Left renal cortex interstitium (tissue), 4 donors: ENCODE measurements at regions not wholly inside any gene's neighbourhood (a gene's known extent, or its start where the extent isn't known, plus 50 kb on each side); places are given as distances from the start of the nearest gene placed in this dataset.
"Not testable (repeated sequence)": the region's sequence is repeated elsewhere in the genome, so short reads cannot be mapped to it uniquely, and the experiment has no call there.

ENCODE experiments used
- DNase-seq, 4 donors: peaks; one replicate each; pipeline ENCODE4 v3.0.0-alpha.2; 2013; ENCODE audit warnings: low read depth in 4 of 4, low spot score in 2 of 4, missing footprints in 1 of 4

DNA sequence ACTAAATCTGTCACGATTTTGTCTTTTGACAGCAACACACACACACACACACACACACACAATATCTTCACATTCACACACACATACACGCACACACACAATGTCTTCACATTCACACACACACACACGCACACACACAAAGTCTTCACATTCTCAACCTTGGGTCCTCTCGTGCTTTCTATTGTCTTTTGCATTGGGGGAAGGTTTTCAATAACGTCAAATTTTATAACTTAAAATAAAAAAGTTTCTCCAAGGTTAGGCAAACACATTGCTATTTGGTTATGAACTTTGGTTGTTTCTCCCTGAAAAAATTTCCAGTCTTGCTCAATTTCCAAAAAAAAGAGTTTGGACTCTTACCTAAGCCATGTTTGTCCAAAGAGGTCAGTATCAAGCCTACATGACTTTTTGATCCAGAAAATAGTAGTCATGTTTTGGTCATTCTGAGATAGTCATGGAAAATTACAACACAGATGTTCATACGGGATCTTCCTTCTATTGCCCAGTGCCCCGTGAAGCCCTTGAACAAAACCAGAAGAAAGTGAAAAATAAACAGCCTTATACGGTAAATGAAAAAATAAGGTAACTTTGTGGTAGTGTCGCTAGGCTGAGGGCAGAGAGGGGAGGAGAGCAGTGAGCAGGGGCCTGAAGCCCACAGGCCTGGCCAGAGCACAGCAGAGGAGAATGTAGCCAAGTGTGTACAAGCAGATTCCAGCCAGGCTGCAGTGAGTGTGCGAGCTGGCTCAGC is 542.8 kb upstream of the ID2 start:
- DNase-seq = no peak

DNA sequence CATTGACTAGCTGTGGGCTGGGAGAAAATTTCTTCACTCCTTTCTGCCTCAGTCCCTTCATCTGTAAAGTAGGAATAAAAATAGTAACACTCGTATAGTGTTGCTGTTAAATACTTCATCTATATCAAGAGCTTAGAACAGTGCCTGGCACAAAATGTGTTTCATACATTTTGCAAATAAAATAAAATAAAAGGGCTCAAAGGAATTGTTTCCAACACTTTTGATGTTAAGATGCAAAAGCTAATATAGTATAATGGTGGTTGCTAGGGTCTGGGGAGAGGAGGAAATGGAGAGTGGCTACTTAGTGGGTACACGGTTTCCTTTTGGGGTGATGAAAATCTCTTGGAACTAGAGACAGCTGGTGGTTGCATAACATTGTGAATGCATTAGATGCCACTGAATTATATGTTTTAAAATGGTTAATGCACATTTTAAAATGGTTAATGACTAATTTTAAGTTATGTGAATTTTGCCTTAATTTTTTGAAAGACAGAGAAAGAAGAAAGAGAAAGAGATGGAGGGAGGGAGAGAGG is 542.1 kb upstream of the ID2 start:
- DNase-seq = no peak

DNA sequence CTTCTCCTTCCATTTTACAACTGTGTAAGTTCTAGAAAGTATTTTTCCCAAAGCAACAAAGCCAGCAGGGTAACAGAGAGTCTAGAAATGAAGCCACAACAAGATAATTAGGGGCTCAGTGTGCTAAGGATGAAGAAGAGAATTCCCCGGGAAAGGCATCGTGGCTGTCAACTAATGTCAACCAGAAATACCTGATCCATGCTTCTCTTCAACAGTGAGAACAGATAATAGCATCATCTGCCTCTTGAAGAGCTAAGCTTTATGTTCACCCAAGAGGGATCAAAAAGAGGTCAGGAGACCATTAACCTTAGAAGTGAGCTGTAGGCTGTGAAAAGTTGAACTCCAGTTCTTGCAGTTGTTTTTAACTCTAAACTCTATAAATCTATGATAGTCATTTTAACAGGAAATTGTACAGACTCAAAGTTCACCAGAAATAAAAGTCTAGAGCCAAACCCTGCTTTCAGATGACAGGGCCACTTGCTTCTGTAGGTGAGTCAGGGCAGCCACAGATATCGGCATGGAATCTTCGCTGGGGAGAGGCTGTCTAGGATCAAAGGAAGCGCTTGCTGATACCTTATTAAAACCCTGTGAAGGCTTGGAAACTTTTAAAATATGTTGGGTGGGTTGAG is 540.7 kb upstream of the ID2 start:
- no peak for DNase-seq

DNA sequence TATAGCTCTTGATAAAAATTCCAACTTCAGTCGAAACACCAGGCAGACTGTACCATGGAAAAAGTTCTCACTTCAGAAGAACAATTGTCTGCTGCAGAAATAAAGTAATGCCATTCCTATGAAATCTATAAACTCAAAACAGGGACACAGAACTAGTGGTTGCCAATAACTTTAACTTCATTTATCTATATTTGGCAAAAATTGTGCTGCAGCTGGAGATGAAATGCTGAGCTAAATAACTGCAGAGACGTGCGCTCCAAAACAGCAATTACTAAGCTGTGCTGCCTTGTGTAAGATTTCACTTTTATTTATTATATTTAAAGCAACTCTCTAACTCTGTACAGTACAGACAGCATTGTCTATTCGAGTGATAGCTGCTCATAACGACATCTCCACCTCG is 540.1 kb upstream of the ID2 start:
- no peak for DNase-seq

DNA sequence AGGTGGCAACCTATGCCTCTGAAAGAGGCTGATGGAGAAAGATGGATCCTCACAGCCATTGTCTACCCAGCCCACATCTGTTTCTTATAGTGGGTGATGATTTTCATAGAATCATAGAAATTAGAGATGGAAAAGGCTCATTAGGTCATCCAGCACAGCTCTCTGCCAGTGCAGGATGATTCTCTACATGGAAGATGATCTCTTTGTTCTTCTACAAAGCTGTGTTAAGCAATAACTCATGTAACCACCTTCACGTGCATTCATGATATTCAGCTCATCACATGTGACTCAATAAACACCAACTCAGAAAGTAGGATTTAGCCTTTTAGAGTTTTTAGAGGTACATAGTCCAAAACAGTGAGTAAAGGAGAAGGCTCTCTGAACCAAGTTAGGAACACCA is 539.4 kb upstream of the ID2 start:
- DNase-seq = no peak

DNA sequence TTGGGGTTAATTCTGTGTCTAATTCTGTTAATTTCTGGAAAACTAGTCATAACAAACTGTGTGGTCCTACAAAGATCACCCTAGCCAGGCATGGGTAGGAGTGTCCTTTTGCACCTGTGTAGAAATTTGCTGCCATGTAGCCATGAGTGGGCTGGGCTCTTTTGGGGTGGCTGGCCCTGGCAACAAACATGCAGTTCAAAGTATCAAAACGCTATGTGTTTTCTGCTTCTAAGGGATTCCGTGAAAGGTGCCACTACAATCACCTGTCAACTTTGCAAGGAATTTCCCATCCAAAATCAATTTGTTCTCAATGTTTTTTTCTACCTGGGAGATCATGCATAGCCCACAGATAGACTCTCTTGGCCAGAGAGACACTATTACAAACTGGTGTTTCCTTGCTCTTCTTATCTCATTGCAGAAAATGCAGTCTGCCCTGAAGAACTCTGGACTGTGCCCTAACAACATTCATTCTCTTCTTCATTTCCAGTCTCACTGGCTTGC is 537.7 kb upstream of the ID2 start:
- no peak for DNase-seq

DNA sequence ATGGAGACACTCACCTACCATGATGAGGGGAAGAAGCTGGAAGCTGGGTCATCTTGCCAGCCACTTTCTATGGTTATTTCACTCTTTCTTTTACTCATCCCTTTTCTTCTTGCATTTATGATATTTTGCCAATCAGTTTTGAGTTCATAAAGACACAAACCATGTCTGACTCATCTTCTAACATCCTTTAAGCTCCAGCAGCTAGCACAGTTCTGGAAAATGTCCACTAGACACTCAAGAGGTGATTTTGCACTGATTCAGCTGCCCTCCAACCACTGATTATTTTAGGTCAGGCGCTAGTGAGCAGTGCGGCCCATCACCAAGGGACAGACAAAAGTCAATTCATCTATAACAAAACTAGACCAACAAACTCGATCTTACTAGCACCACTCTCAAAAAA is 537.1 kb upstream of the ID2 start:
- no peak for DNase-seq

DNA sequence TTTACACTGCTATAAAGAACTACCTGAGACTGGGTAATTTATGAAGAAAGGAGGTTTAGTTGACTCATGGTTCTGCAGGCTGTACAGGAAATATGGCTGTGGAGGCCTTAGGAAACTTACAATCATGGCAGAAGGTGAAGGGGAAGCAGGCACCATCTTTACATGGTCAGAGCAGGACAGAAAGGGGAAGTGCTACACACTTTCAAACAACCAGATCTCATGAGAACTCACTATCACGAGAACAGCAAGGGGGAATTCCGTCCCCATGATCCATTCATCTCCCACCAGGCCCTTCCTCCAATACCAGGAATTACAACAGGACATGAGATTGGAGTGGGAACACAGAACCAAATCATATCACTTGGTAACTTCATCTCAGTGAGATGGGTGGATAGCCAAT is 536.5 kb upstream of the ID2 start:
- DNase-seq = not testable (repeated sequence)

DNA sequence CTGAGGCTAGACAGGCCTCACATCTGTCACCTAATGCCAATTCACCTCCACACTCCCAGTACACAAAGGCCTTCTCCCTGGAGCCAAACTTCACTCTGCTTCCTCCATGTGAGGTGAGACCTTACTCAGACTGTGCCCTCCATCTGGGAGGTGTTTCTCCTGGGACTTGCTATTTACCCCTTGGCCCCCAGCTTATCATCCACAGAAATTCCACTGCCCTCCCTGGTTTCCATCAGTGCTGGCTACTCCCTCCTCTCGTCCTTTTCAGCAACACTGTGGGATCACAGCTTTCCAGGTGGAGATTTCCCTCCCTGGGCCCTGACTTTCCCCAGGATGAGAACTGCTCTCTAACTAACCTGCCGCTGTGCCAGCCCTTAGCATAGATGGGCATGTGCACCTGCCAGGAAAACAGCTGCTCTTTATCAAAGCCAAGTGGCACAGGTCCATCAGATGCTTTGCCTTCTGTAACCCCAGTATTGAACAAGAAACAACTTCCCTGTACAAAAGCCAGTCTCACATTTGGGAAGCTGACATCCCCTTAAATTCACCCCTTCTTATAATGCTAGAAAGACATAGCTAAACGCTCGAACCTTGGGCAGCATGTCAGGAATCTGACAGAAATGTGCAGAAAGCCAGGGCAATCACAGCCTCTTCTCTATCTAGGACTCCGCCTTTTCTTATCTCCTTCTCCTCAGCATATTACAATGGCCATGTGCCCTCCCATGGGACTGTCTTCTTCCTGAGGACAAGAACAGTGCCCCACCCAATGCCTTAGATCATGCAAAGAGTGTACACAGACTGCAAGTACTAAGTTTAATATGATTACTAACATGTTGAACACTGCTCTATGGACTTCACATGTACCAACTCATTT is 535.5 kb upstream of the ID2 start:
- no peak for DNase-seq

DNA sequence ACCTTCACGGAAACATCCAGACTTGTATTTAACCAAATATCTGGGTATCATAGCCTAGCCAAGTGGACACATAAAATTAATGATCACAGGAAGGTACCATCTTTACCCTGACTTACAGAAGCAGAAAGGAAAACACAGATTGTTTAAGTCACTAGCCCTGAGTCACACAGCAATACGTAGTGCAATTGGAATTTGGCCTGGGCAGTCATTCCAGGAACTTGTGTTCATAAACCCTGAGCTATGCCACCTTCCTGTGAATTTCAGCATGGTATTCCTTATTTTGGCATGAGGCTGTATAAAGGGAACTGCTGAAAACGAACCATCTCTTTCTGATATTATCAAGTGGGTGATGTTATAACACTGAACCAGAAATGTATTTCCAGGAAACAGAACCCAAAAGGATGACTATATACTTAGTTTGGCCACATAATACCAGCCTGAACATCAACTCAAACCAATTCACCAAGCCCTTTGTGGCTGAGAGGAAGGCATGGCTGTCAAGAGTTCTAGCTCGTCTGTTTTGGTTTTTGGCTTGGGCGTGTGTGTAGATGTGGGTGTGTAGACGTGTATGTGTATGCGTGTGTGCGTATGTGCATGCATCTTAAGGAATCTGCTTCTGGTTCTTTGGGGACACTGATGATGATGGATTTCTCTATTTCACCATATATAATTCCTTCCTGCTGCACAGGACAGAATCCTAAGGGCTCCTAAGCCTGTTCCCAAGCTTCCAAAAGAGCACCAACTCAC is 533.4 kb upstream of the ID2 start:
- DNase-seq = no peak

DNA sequence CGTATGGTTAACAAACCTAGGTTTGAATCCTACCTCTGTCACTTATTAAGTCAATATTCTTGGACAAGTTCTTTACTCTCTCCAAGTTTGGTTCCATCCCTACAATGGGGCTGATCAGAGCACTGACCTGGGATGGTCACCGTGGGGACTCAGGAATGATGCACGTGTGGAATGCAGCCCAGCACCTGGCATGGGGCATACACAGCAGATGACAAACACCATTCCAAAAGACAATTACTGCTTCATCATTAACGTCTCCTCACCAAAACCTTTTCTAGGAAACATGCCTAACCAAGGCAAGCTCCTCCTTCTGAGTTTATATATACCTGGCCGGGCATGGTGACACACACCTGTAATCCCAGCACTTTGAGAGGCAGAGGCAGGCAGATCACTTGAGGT is 532.9 kb upstream of the ID2 start:
- DNase-seq = no peak

DNA sequence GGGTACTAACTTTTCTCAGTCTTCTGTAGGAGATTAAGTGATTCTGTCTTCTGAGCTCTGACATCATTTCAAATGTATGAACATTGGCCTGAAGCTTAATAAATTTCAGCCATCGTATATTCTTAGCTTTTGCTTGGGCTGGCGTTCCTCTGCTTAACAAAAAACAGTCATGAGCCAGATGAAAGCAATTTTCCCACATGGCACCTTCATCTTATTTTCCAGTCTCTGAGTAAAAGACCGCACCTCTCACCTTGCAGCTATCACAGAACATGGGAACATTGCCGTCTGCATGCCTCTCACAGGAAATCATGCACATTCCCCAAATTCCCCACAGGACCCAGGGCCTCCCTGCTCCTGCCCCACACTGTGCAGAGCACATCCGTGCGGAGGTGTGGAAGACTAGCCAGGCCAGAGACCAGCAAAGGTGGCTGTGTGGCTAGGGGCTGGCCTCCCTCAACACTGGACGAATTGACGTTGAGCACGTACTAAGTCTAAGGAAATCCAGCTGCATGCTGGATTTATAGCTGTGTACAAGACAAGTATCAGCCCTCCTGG is 531.8 kb upstream of the ID2 start:
- no peak for DNase-seq

DNA sequence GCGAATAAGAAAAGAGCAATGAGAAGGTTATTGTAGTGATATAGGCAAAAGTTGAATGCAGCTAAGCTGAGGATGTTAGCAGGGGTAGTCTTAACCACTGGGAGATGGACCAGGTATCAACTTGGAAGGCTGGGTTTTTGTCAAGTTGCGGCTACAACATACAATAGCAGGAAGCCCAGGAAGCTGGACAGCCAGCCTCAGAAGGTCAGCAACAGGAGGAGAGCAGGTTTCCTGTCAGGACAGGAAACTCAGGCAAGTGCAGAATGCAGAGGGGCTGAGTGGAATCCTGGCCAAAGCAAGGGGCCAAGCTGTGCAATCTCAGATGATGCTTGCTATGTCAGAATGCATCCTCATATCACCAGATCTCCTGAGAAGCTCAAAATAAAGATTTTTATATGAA is 530.0 kb upstream of the ID2 start:
- no peak for DNase-seq

DNA sequence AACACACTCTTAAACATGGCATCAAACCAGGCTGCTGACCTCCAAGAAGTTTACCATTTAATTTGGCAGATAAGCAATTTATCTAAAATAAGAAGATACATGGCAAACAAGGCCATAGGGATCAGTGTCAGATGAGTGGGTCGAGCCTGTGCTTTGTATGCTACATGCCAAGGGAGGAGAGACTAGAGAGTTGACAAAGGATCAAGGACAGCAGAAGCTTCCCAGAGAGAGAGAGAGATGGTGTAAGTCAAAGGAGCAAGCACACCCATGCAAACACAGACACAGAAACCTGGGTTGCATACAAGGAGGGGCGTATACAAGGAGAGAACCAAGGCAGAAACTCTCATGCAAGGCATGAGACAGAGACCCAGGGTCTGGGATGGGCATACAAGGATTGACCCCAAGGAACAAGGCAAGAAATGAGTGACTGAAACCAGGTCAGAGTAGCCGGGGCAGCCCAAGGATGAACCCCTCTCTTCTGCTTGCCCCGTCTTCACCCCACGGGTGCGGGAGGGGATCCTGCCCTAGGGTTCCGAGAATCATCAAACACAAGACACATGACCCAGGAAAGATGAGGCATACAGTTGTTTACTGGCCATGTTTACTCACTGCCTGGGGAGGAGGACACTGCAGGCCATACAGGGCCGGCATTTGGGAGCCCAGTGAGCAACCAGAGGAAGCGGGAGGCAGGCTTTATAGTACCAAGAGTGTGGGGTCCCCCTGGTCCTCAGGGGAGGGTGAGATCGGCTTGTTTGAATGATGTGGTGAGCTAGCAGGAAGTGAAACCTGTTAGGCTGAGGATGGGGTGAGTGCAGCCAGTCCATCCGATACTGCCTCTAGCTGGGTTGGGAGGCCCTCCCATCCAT is 529.2 kb upstream of the ID2 start:
- DNase-seq = no peak

DNA sequence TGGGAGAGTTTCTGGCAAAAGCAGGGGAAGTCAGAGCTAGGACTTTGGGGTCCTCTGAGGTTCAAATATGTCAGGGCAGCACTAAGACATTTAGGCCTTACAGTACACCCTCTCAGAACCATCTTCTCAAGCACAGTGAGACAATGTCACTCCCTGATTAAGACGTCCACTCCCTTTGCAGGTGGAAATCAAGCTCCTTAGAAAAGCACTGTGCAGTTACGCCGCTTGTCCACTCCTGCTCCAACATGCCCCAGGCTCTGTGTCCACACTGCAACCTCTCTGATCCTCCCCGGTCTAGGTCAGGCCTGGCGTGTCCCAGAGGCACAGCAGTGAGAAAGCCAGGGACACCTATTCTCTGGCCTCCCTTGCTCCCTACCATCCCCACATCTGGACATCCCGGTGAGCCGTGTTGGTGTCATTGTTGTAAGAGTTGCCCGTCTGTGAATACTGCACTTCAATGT is 528.6 kb upstream of the ID2 start:
- no peak for DNase-seq

DNA sequence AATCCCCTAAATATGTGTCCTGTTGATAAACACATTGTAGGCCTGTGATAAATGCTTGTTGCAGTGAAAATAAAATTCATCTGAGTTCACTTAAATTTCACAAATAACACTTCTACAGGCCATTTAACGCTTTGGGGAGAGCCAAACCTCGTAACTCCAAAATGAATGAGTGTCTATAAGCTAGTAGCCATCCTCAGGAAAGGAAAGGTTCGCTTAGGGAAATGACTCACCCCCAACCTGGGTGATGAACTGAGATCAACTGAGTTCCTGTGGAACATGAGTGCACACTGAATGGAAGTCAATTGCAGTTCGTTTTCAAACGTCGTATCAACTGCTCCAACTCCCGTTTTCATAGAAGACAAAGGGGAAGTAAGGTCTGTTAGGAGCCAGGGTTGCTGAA is 527.6 kb upstream of the ID2 start:
- DNase-seq = no peak

DNA sequence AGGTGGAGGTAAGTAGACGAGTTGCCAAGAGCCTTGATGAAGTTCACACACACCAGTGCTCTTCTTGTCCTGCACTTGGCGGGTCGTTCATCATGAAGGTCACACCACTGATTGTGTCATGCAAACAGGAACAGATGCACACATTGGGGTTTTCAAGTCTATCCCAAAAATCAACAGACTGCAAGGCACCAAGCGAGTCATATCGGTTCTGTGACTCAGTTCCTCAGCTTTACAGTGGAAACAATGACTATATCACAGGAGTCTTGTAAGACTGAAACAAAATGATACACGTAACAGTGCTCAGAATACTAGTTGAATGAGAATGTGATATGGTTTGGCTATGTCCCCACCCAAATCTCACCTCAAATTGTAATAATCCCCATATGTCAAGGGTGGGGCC is 526.9 kb upstream of the ID2 start:
- DNase-seq = no peak

DNA sequence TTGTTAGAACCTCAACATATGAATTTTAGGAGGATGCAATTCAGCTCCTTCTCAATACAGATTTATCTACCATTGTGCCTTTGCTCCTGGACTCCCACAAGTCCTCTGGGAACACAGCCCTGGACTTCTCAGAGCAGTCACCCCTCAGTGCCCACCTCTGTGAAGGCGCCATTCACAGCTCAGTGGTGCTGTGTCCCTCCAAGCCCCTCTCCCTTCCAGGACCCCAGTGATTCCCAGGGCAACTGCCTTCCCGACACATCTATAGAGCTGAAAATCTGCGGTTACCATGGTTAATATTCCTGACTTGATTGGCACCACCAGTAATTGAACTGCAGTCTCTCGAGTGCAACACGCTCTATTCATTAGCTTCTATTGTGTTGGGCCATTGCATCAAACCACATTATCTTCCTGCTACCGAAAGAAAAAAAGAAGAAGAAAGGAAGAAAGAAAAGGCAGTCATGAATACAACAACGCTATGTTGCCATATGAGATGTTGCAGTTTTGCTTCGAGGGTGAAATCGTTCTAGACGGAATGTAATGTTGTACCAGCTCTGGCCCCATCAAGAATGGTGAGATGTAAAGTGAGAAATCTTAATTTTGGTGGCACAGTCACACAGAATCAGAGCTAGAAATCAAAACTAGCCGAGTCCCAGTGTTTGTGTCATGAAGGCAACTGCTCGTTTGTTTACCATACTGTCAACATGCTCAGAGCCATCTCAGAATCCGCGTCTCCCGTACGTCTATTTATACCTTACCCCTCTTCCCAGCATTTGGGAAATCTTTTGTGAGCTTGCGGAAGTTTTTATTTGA is 524.0 kb upstream of the ID2 start:
- DNase-seq = no peak
